GM12878 (cell line): ENCODE measurements at regions not wholly inside any gene's neighbourhood (a gene's known extent, or its start where the extent isn't known, plus 50 kb on each side); places are given as distances from the start of the nearest gene placed in this dataset.

Experiments
- ATAC-seq: fragments of 200-7000 bp; cut with Tn5 transposase; 3 replicates; pipeline ENCODE4 v1.9.1; 2020; ENCODE audit warnings: mild to moderate bottlenecking, moderate library complexity
- BruUV-seq: library from RNA; stranded (reverse); fragments of 400-500 nt; replicated peaks from 2 replicates; lab custom pipeline; 2021; lab: Mats Ljungman, UMichigan
- CTCF ChIA-PET: fragments of 300-600 bp; sonication (Branson Sonifier 250); formaldehyde crosslinking; extraction: SDS; loops from one replicate; lab custom pipeline; 2021; ENCODE audit warnings: inconsistent platforms; lab: Yijun Ruan, JAX
- POLR2A ChIA-PET: fragments of 350-600 bp; formaldehyde crosslinking; extraction: SDS; loops from one replicate; lab custom pipeline; 2021; ENCODE audit warnings: inconsistent platforms; lab: Charles Lee
- RAD21 ChIA-PET: fragments of 300-600 bp; sonication (Branson Sonifier 250); formaldehyde crosslinking; loops from one replicate; lab custom pipeline; 2023; ENCODE audit warnings: antibody characterized with exemption; ENCODE audit not compliant: unreplicated experiment; lab: Charles Lee
- SMC1A ChIA-PET: fragments of 300-600 bp; sonication (Branson Sonifier 250); formaldehyde crosslinking; loops from one replicate; lab custom pipeline; 2023; ENCODE audit not compliant: unreplicated experiment, uncharacterized antibody; lab: Charles Lee
- DNase-seq: peaks from one replicate; pipeline ENCODE4 v3.0.0-alpha.2; 2011; ENCODE audit warnings: low read depth, low spot score
- FAIRE-seq: peaks from 3 replicates; lab custom pipeline; 2011; peaks lifted over from hg19 to GRCh38; lab: Jason Lieb, UNC
- H2AFZ ChIP-seq: 2 replicates; pipeline ENCODE4 v1.6.0; 2011; ENCODE audit warnings: low read depth, low read length, control low read depth; ENCODE audit not compliant: control insufficient read depth
- H3K27ac ChIP-seq: 2 replicates; pipeline ENCODE4 v1.5.1; 2011; ENCODE audit warnings: control low read depth; ENCODE audit not compliant: control insufficient read depth, insufficient read depth
- H3K27me3 ChIP-seq, 2 experiments: replicated peaks in 1 of 2; 2 replicates each; pipeline versions ENCODE4 v1.6.0 to v1.6.1; 2011; ENCODE audit warnings: low read length in 1 of 2; ENCODE audit not compliant: control insufficient read depth in 2 of 2, insufficient read depth in 2 of 2
- H3K36me3 ChIP-seq, 2 experiments: 2 replicates each; pipeline ENCODE4 v1.5.1; 2011; ENCODE audit warnings: low read length in 1 of 2; ENCODE audit not compliant: control insufficient read depth in 2 of 2, insufficient read depth in 2 of 2
- H3K4me1 ChIP-seq: 2 replicates; pipeline ENCODE4 v1.6.1; 2011; ENCODE audit warnings: mild to moderate bottlenecking, low read length, moderate library complexity, mixed read lengths; ENCODE audit not compliant: control insufficient read depth, insufficient read depth
- H3K4me2 ChIP-seq: 2 replicates; pipeline ENCODE4 v1.6.0; 2011; ENCODE audit warnings: control low read depth; ENCODE audit not compliant: control insufficient read depth, insufficient read depth
- H3K4me3 ChIP-seq: fragments of 200-600 bp; sonication (generic); 2 replicates; pipeline ENCODE4 v1.5.1; 2016
- H3K79me2 ChIP-seq: 2 replicates; pipeline ENCODE4 v1.6.0; 2011; ENCODE audit warnings: low read length; ENCODE audit not compliant: control insufficient read depth, insufficient read depth
- H3K9ac ChIP-seq: 2 replicates; pipeline ENCODE4 v1.8.0; 2011; ENCODE audit warnings: low read length, control low read depth, mixed read lengths; ENCODE audit not compliant: control insufficient read depth, insufficient read depth
- H3K9me3 ChIP-seq: replicated peaks from 3 replicates; pipeline ENCODE4 v1.5.1; 2011; ENCODE audit warnings: mild to moderate bottlenecking, low read length; ENCODE audit not compliant: control insufficient read depth, insufficient read depth
- H4K20me1 ChIP-seq: 2 replicates; pipeline ENCODE4 v1.6.0; 2011; ENCODE audit not compliant: control insufficient read depth, insufficient read depth
- BACH1 ChIP-seq: fragments of 450-650 bp; IDR thresholded peaks from 2 replicates; pipeline ENCODE4 v1.6.1; 2017; ENCODE audit warnings: mild to moderate bottlenecking, borderline replicate concordance
- BRCA1 ChIP-seq: IDR thresholded peaks from 2 replicates; pipeline ENCODE4 v1.6.1; 2011; ENCODE audit warnings: low read depth, low read length, improper control_type of control experiment
- CBFB ChIP-seq: IDR thresholded peaks from 2 replicates; pipeline ENCODE4 v1.6.1; 2016; ENCODE audit warnings: antibody characterized with exemption, low read depth
- IKZF2 ChIP-seq, 2 experiments: fragments of 450-650 bp; IDR thresholded peaks; 2 replicates each; pipeline ENCODE4 v1.6.1; 2017; ENCODE audit warnings: mild to moderate bottlenecking in 2 of 2, moderate library complexity in 2 of 2
- PML ChIP-seq: IDR thresholded peaks from 2 replicates; pipeline ENCODE4 v1.6.1; 2012; ENCODE audit warnings: low read length, inconsistent platforms
- RAD51 ChIP-seq: fragments of 450-650 bp; IDR thresholded peaks from 2 replicates; pipeline ENCODE4 v1.6.1; 2016; ENCODE audit warnings: moderate library complexity, mild to moderate bottlenecking, inconsistent platforms
- STAT1 ChIP-seq: fragments of 450-650 bp; conservative IDR thresholded peaks from 2 replicates; pipeline ENCODE4 v1.6.1; 2014; ENCODE audit warnings: antibody characterized with exemption, mild to moderate bottlenecking
- WGBS: methylation state at CpG from one replicate; pipeline ENCODE4 v1.1.6; 2016; ENCODE audit warnings: low lambda C conversion rate; ENCODE audit not compliant: insufficient replicate concordance, insufficient coverage; ENCODE audit errors: missing lambda C conversion rate; 5-methylcytosine and 5-hydroxymethylcytosine counted together
- in situ Hi-C: fragments of 300-500 bp; cut with MboI; formaldehyde crosslinking; loops from 9 replicates; pipeline ENCODE4 v1.14.3; 2018; ENCODE audit warnings: mixed read lengths
- intact Hi-C: fragments of 100-400 bp; cut with micrococcal nuclease; formaldehyde crosslinking; loops from one replicate; pipeline ENCODE4 v1.14.2; 2022; ENCODE audit not compliant: unreplicated experiment
- TF ChIP-seq, protein P1 (sequence below): fragments of 450-650 bp; IDR thresholded peaks from 2 replicates; pipeline ENCODE4 v1.6.1; 2017; ENCODE audit warnings: mild to moderate bottlenecking, moderate library complexity

DNA sequence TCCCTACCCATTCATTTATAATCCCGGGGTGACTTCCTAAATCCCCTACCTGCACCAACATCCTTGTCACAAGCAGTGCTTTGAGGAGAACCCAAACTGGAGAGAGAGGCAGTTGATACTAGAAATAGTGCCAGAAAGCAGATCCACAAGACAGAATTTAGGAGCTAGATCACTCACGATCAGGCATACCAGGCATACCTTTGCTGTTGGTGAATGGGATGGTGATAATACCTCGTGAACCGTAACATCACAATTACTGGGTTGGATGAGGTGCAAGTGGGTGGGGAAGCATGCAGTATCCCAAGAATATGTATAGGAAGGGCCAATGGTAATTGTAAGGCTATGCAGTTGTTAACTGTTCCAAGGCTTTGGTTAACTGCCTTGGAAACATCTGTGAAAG lies 129.3 kb downstream of the TMA16 start (continued):
- TF ChIP-seq BRCA1, result no peak
- TF ChIP-seq BACH1, result no peak
- TF ChIP-seq STAT1, result no peak
- no peak for TF ChIP-seq PML
- no peak for TF ChIP-seq CBFB
- TF ChIP-seq IKZF2 (IDR thresholded peaks at IDR 0.05), result no peak

DNA sequence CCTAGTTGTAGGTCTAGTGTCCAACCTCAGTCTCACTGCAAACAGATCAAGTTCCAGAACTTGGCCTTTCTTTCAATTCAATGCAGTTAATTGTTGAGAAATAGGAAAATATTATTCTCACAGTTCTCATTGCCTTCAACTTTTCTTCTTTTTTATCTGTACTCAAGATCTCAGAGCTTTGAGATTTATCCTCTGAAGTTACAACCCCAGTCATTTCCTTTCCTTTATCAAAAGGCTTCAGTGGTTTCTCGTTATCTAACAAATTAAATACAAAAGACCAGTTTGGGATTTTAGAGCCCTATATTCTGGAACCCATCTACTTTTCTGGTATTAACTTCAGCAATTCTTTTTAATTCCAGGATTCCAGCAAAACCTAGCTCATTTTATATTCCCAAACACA lies 130.2 kb downstream of the TMA16 start:
- H3K4me3 ChIP-seq, result no peak overlapping the region
- H3K79me2 ChIP-seq, result no peaks in the 10 kb centered on the region
- H3K27me3 ChIP-seq, result no peaks in the 10 kb centered on the region
- no peak for FAIRE-seq
- RAD21 ChIA-PET, result interaction anchor here (1.2 to 1.5 kb wide), 2 partner anchors 67 to 69 kb away, joined by 3 read pairs; no protein-coding TSS in a partner anchor
- CTCF ChIA-PET, result interaction anchor here (1.0 to 1.4 kb wide), 4 partner anchors 42 to 79 kb away, joined by 3 read pairs; no protein-coding TSS in a partner anchor
- in situ Hi-C loops, result no loop called here
- DNase-seq, result no peak
- ATAC-seq, result no peak
- intact Hi-C loops, result no loop called here
- no peaks in the 10 kb centered on the region for H3K36me3 ChIP-seq
- TF ChIP-seq, protein P1, sequence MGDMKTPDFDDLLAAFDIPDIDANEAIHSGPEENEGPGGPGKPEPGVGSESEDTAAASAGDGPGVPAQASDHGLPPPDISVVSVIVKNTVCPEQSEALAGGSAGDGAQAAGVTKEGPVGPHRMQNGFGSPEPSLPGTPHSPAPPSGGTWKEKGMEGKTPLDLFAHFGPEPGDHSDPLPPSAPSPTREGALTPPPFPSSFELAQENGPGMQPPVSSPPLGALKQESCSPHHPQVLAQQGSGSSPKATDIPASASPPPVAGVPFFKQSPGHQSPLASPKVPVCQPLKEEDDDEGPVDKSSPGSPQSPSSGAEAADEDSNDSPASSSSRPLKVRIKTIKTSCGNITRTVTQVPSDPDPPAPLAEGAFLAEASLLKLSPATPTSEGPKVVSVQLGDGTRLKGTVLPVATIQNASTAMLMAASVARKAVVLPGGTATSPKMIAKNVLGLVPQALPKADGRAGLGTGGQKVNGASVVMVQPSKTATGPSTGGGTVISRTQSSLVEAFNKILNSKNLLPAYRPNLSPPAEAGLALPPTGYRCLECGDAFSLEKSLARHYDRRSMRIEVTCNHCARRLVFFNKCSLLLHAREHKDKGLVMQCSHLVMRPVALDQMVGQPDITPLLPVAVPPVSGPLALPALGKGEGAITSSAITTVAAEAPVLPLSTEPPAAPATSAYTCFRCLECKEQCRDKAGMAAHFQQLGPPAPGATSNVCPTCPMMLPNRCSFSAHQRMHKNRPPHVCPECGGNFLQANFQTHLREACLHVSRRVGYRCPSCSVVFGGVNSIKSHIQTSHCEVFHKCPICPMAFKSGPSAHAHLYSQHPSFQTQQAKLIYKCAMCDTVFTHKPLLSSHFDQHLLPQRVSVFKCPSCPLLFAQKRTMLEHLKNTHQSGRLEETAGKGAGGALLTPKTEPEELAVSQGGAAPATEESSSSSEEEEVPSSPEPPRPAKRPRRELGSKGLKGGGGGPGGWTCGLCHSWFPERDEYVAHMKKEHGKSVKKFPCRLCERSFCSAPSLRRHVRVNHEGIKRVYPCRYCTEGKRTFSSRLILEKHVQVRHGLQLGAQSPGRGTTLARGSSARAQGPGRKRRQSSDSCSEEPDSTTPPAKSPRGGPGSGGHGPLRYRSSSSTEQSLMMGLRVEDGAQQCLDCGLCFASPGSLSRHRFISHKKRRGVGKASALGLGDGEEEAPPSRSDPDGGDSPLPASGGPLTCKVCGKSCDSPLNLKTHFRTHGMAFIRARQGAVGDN, result no peak
- no peak for TF ChIP-seq RAD51
- no peak for TF ChIP-seq CBFB
- no peak overlapping the region for H3K4me2 ChIP-seq
- H3K9ac ChIP-seq, result no peak overlapping the region
- WGBS, result 72% methylated on average over 1 of the region's 1 CpG
- no peaks in the 10 kb centered on the region for H3K9me3 ChIP-seq
- H4K20me1 ChIP-seq, result no peaks in the 10 kb centered on the region
- BruUV-seq, result no TSS peak
- no peak overlapping the region for H3K27ac ChIP-seq
- POLR2A ChIA-PET, result no interaction called here
- H2AFZ ChIP-seq, result no peak overlapping the region
- SMC1A ChIA-PET, result interaction anchor here (0.7 to 2.7 kb wide), 7 partner anchors 12 to 69 kb away, joined by 3 to 14 read pairs (median 4); no protein-coding TSS in a partner anchor
- no peaks in the 10 kb centered on the region for H3K4me1 ChIP-seq
